ENCODE measurements at regions not wholly inside any gene's neighbourhood (a gene's known extent, or its start where the extent isn't known, plus 50 kb on each side); places are given as distances from the start of the nearest gene placed in this dataset.

- Mint-ChIP-seq H3K4me3 (no peak overlapping the region), H3K4me1 (no peaks in the 10 kb centered on the region), H3K36me3 (ENCODE audit: low read depth) (no peaks in the 10 kb centered on the region), H3K27me3 (peaks cover 31% of the 10 kb centered on the region), H3K27ac (no peak overlapping the region), H3K9me3 (no peaks in the 10 kb centered on the region)
- no peak for DNase-seq
- POLR2A ChIA-PET = interaction anchor here (1.1 to 1.3 kb wide), 2 partner anchors 290 to 313 kb away, joined by 3 to 4 read pairs; no protein-coding TSS in a partner anchor
- CTCF ChIA-PET = interaction anchor here (0.5 to 10.3 kb wide), 6 partner anchors 9 to 556 kb away, joined by 3 to 157 read pairs (median 6); no protein-coding TSS in a partner anchor
These were observed 118.4 kb downstream of the FAM124B start for GRCh38 chr2:224283466-224283965.

GRCh38 chr2:224281374-224281773 is 120.5 kb downstream of the FAM124B start:
- no peaks in the 10 kb centered on the region for H3K9me3 Mint-ChIP-seq
- no peaks in the 10 kb centered on the region for H3K36me3 Mint-ChIP-seq (ENCODE audit: low read depth)
- DNase-seq = no peak
- H3K27me3 Mint-ChIP-seq = peaks cover 23% of the 10 kb centered on the region
- no peak overlapping the region for H3K4me3 Mint-ChIP-seq
- H3K27ac Mint-ChIP-seq = no peak overlapping the region
- POLR2A ChIA-PET = no interaction called here
- CTCF ChIA-PET = interaction anchor here (0.5 to 10.3 kb wide), 3 partner anchors 287 to 311 kb away, joined by 4 to 157 read pairs (median 82); no protein-coding TSS in a partner anchor
- H3K4me1 Mint-ChIP-seq = no peaks in the 10 kb centered on the region

DNA sequence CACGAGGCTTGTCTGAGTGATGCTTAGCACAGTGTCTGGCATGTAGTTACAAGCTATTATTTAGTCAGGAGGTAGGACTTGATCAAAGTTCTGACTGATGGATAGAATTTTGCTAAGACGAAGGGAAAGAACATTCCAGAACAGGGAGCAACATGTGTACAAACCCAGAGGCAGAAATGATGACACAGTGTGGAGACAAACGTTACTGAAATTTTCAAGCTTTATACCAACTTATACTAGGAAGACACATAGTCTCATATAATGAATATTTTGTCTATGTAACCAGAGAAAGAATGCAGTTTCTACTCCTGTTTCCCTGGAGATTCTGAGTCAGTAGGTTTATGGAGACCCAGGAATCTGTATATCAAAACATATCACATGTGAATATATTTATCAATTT is 123.4 kb downstream of the FAM124B start:
- Mint-ChIP-seq H3K36me3 (ENCODE audit: low read depth) (no peaks in the 10 kb centered on the region), H3K4me1 (no peaks in the 10 kb centered on the region), H3K27me3 (peaks cover 22% of the 10 kb centered on the region), H3K27ac (no peak overlapping the region), H3K9me3 (no peaks in the 10 kb centered on the region), H3K4me3 (no peak overlapping the region)
- ChIA-PET CTCF (interaction anchor here (0.9 kb wide), 1 partner anchor 286 kb away, joined by 3 read pairs; no protein-coding TSS in a partner anchor), POLR2A (no interaction called here)
- DNase-seq = no peak

DNA sequence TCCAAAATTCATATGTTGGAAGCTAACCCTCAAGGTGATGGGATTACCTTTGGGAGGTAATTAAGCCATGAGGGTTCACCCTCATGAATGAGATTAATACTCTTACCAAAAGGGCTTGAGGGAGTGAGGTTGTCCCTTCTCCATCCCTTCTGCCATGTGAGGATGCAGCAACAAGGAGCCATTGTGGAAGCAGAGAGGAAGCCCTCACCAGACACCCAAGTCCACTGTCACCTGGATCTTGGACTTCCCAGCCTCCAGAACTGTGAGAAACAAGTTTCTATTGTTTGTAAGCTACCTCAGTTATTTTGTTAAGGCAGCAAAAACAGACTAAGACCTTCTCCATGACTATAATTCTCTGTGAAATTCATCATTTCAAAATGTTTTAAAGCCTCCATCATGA is 125.7 kb downstream of the FAM124B start:
- Mint-ChIP-seq H3K4me1 (no peaks in the 10 kb centered on the region), H3K27ac (no peak overlapping the region), H3K9me3 (no peaks in the 10 kb centered on the region), H3K36me3 (ENCODE audit: low read depth) (no peaks in the 10 kb centered on the region), H3K4me3 (no peak overlapping the region), H3K27me3 (peaks cover 19% of the 10 kb centered on the region)
- ChIA-PET POLR2A (no interaction called here), CTCF (interaction anchor here (2.5 kb wide), 1 partner anchor 283 kb away, joined by 10 read pairs; no protein-coding TSS in a partner anchor)
- DNase-seq = no peak

DNA sequence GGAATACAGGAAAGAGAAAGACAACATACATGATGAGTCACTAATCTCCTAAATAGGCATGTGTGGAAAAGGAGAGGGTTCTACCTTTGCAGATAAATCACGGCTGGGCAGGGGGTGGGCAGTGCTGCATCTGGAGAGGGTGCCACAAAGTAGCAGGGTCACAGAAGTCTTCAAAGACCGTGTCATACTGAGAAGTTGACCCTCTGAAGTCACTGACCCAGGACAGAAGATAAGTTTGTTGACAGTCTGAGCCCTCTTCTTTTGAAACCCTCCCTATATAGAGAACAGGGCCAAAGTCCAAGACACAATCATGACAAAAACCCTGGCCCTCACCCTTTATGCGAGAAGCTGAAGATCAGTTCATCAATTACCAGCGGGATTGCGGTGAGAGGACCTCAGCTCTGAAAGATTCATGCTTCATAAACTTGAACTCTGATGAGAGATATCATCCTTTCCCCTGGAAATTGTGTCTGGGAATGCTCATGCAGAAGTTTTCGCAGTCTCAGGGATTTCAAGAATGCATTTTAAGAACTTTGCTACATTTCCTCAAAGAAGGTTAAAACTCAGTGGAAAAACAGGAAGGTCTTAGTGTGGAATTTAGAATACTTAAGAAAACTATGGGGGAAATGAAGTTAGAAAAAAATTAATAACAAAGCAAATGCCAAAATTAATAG is 129.5 kb downstream of the FAM124B start:
- H3K9me3 Mint-ChIP-seq = no peaks in the 10 kb centered on the region
- no peak overlapping the region for H3K27ac Mint-ChIP-seq
- ChIA-PET CTCF (interaction anchor here (1.3 to 1.6 kb wide), 2 partner anchors 11 to 12 kb away, joined by 4 to 6 read pairs; no protein-coding TSS in a partner anchor), POLR2A (no interaction called here)
- peaks cover 19% of the 10 kb centered on the region for H3K27me3 Mint-ChIP-seq
- H3K36me3 Mint-ChIP-seq (ENCODE audit: low read depth) = no peaks in the 10 kb centered on the region
- no peak for DNase-seq
- H3K4me3 Mint-ChIP-seq = no peak overlapping the region
- H3K4me1 Mint-ChIP-seq = no peaks in the 10 kb centered on the region

DNA sequence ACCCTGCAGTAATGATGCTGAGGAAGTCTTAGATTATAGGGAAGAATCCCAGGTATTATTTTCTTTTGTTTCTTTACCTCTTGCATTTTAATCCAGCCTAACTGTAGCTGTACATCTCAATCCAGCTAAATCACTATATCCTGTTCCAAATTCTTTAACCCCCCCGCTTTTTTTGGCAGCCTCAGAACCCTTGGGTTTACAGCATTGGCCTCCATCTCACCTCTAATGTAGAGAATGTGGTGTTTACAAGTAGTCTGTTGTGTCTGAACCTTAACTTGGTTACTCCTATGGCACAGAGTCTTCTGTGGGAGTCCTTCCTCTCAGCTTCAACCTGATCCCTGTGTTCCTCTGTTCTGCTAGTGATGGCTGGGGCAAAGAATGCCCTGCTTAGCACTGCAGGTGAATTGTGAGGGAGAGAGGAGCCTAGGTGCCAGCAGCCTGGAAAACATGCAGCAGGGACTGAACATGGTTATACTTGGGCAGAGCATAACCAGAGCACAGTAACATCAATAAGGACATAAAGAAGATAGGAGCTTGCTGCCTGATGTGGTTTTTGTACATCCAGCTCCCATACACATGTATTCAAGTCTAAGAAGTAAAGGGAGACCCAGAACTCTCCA is 130.2 kb downstream of the FAM124B start:
- Mint-ChIP-seq H3K36me3 (ENCODE audit: low read depth) (no peaks in the 10 kb centered on the region), H3K9me3 (no peaks in the 10 kb centered on the region), H3K4me1 (no peaks in the 10 kb centered on the region), H3K27me3 (peaks cover 19% of the 10 kb centered on the region), H3K4me3 (no peak overlapping the region), H3K27ac (no peak overlapping the region)
- DNase-seq = no peak
- ChIA-PET CTCF (interaction anchor here (1.3 to 1.6 kb wide), 2 partner anchors 11 to 13 kb away, joined by 4 to 6 read pairs; no protein-coding TSS in a partner anchor), POLR2A (no interaction called here)

GRCh38 chr2:224268441-224268840 is 133.5 kb downstream of the FAM124B start:
- peaks cover 25% of the 10 kb centered on the region for H3K27me3 Mint-ChIP-seq
- ChIA-PET POLR2A (no interaction called here), CTCF (interaction anchor here (1.2 kb wide), 1 partner anchor 298 kb away, joined by 3 read pairs; no protein-coding TSS in a partner anchor)
- no peak overlapping the region for H3K27ac Mint-ChIP-seq
- no peaks in the 10 kb centered on the region for H3K4me1 Mint-ChIP-seq
- DNase-seq = no peak
- no peaks in the 10 kb centered on the region for H3K36me3 Mint-ChIP-seq (ENCODE audit: low read depth)
- H3K4me3 Mint-ChIP-seq = no peak overlapping the region
- no peaks in the 10 kb centered on the region for H3K9me3 Mint-ChIP-seq

GRCh38 chr2:224264259-224264658 is 137.6 kb downstream of the FAM124B start:
- H3K9me3 Mint-ChIP-seq = no peaks in the 10 kb centered on the region
- ChIA-PET POLR2A (no interaction called here), CTCF (no interaction called here)
- DNase-seq = no peak
- H3K27me3 Mint-ChIP-seq = peaks cover 17% of the 10 kb centered on the region
- no peak overlapping the region for H3K4me3 Mint-ChIP-seq
- no peaks in the 10 kb centered on the region for H3K4me1 Mint-ChIP-seq
- no peak overlapping the region for H3K27ac Mint-ChIP-seq
- no peaks in the 10 kb centered on the region for H3K36me3 Mint-ChIP-seq (ENCODE audit: low read depth)

DNA sequence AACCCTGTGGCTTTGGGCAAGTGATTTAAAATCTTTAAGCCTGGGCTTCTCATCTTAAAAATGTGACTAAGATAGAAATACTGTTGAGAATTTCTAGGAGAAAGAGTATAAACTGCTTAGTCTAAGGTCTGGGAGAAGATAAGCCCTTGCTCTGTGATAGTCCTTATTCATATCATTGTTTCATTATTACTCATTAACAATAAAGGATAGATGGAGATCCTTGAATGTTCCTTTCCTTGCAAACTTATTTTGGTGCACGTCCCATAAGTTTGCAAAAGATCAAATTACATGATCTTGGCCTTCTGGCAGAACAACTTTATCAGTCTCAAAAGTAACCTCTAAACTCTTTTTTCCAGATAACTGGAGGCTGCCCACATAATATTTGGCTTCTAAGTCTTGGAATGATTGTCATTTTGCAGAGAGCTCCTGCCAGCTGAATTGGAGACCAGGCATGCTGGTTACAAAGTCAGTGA is 138.3 kb downstream of the FAM124B start:
- ChIA-PET CTCF (no interaction called here), POLR2A (no interaction called here)
- H3K36me3 Mint-ChIP-seq (ENCODE audit: low read depth) = no peaks in the 10 kb centered on the region
- no peaks in the 10 kb centered on the region for H3K4me1 Mint-ChIP-seq
- H3K9me3 Mint-ChIP-seq = no peaks in the 10 kb centered on the region
- DNase-seq = no peak
- H3K27ac Mint-ChIP-seq = no peak overlapping the region
- peaks cover 17% of the 10 kb centered on the region for H3K27me3 Mint-ChIP-seq
- no peak overlapping the region for H3K4me3 Mint-ChIP-seq

DNA sequence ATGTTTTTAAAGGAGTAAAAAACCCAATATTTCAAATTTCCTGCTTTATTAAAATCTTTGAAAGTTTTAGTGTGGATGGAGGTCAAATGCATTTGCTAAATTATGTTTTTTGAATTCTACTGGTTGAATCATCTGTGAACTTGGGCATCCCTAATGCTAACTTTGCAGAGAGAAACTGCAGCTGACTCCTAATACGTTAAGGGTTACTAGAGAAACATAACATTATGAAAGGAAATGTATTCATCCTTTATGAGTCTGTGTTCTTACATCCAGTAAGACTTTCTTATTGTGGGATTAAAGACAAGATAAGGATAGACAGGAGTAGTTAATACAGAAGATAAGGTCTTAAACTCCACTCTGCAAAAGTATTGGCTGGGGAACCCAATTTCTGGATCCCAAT is 140.6 kb downstream of the FAM124B start:
- Mint-ChIP-seq H3K9me3 (no peaks in the 10 kb centered on the region), H3K4me1 (no peaks in the 10 kb centered on the region), H3K27ac (no peak overlapping the region), H3K4me3 (no peak overlapping the region), H3K27me3 (peaks cover 16% of the 10 kb centered on the region), H3K36me3 (ENCODE audit: low read depth) (no peaks in the 10 kb centered on the region)
- CTCF ChIA-PET = no interaction called here
- DNase-seq = no peak
- POLR2A ChIA-PET = no interaction called here

- H3K4me3 Mint-ChIP-seq = no peak overlapping the region
These were observed 141.4 kb downstream of the FAM124B start for GRCh38 chr2:224260372-224261020.

DNA sequence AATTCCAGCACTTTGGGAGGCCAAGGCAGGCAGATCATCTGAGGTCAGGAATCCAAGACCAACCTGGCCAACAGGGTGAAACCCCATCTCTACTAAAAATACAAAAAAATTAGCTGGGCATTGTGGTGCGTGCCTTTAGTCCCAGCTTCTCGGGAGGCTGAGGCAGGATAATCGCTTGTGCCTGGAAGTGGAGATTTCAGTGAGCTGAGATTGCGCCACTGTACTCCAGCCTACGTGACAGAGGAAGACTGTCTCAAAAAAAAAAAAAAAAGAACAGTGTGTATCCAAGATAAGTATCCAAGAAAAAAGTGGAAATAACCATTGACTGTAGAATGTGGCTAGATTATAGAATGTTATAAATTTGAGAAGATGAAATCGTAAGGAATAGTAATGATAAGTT is 142.1 kb downstream of the FAM124B start:
- H3K9me3 Mint-ChIP-seq = no peaks in the 10 kb centered on the region
- POLR2A ChIA-PET = no interaction called here

More at GRCh38 chr2:224260372-224261020, 141.4 kb downstream of the FAM124B start:
- Mint-ChIP-seq H3K9me3 (no peaks in the 10 kb centered on the region), H3K27me3 (peaks cover 11% of the 10 kb centered on the region), H3K36me3 (ENCODE audit: low read depth) (no peaks in the 10 kb centered on the region), H3K27ac (no peak overlapping the region), H3K4me1 (no peaks in the 10 kb centered on the region)
- CTCF ChIA-PET = no interaction called here
- POLR2A ChIA-PET = no interaction called here
- DNase-seq = no peak

DNA sequence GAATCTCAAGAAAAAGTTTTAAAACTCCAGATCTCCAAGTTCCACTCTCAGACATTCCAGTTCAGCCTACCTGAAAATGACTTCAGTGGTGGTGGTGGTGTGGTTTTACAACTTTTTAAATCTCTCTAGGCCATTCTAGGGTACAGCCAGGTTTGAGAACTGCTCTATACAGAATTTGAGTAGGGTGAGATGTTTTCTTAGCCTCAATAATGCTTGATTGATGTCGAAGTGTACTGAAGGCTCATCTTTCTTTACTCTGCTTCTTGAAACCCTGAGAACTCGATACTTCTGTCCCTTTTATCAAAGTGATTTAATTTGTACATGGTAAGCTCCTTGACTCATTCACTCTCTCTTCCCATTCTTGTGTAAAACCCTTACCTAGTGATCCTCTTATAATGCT is 143.8 kb downstream of the FAM124B start:
- ChIA-PET POLR2A (no interaction called here), CTCF (no interaction called here)
- Mint-ChIP-seq H3K9me3 (no peaks in the 10 kb centered on the region), H3K27me3 (peaks cover 10% of the 10 kb centered on the region), H3K36me3 (ENCODE audit: low read depth) (no peaks in the 10 kb centered on the region), H3K4me1 (no peaks in the 10 kb centered on the region), H3K27ac (no peak overlapping the region), H3K4me3 (no peak overlapping the region)
- no peak for DNase-seq

More for the DNA sequence above, 142.1 kb downstream of the FAM124B start:
- CTCF ChIA-PET = no interaction called here
- DNase-seq = no peak
- Mint-ChIP-seq H3K27ac (no peak overlapping the region), H3K4me1 (no peaks in the 10 kb centered on the region), H3K36me3 (ENCODE audit: low read depth) (no peaks in the 10 kb centered on the region), H3K4me3 (no peak overlapping the region), H3K27me3 (peaks cover 10% of the 10 kb centered on the region)

Measured in activated CD4-positive, alpha-beta memory T cell treated with anti-CD3 and anti-CD28 coated beads, Interleukin-2, amount 10 ng/mL, durations not matched to agents 7 days and 5 days (primary cell).